ENCODE measurements at regions not wholly inside any gene's neighbourhood (a gene's known extent, or its start where the extent isn't known, plus 50 kb on each side); places are given as distances from the start of the nearest gene placed in this dataset.

GRCh38 chr2:107412209-107412904 is 414.3 kb upstream of the RGPD4 start:
- 72 to 89% methylated on average over 6 of the region's 6 CpGs for WGBS, 2 donors
- peak overlapping the region in 1 of 2 donors; percentile 33 for H3K27ac ChIP-seq (ENCODE audit: low read depth in 1 of 2, low read length in 1 of 2)
- no peak for ATAC-seq (ENCODE audit: insufficient read depth, low FRiP score)

DNA sequence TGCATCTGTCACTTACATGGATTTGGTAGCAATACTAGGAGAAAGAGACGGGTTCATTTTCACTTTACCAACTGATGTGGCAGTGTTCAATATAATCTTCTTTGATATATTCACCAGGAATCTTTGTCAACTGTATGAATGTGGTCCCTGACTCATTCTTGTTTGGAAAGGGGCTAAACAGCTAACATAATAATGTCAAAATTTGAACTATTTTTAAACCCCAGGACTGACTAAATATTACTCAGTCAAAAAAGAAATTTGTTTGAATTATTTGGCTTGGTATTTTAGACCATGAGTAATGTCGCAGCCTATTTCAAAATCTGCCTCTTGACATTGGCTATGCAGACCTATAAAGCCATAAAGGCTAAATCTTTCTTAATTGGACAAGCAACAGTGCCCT is 413.7 kb upstream of the RGPD4 start:
- WGBS, 2 donors = 72 to 82% methylated on average over 2 of the region's 2 CpGs
- no peak overlapping the region for H3K9ac ChIP-seq (ENCODE audit: insufficient read depth in 1 of 2, low read length in 2 of 2)
- peak overlapping the region in 1 of 2 donors; percentile 33 for H3K27ac ChIP-seq (ENCODE audit: low read depth in 1 of 2, low read length in 1 of 2)
- no peaks in the 10 kb centered on the region for H3K36me3 ChIP-seq (ENCODE audit: control insufficient read depth in 4 of 4, insufficient read depth in 4 of 4, low read length in 4 of 4)
- TF ChIP-seq CTCF (IDR thresholded peaks at IDR 0.05; ENCODE audit: control extremely low read depth, extremely low read depth) = no peak
- H3K27me3 ChIP-seq (ENCODE audit: control insufficient read depth in 3 of 3, insufficient read depth in 3 of 3, low read length in 2 of 3) = no peaks in the 10 kb centered on the region
- ATAC-seq (ENCODE audit: insufficient read depth, low FRiP score) = no peak
- peaks cover 0 to 5% (median 0%) of the 10 kb centered on the region in 5 donors for H3K4me1 ChIP-seq (ENCODE audit: control insufficient read depth in 5 of 5, insufficient read depth in 5 of 5, low read length in 5 of 5)
- H3K4me3 ChIP-seq = no peak overlapping the region
- H3K9me3 ChIP-seq (ENCODE audit: control insufficient read depth in 4 of 4, insufficient read depth in 3 of 4, low read length in 3 of 4) = no peaks in the 10 kb centered on the region
- no peak for DNase-seq

More at GRCh38 chr2:107412209-107412904, 414.3 kb upstream of the RGPD4 start:
- Histone ChIP-seq H3K36me3 (ENCODE audit: control insufficient read depth in 4 of 4, insufficient read depth in 4 of 4, low read length in 4 of 4) (no peaks in the 10 kb centered on the region), H3K4me3 (no peak overlapping the region), H3K9me3 (ENCODE audit: control insufficient read depth in 4 of 4, insufficient read depth in 3 of 4, low read length in 3 of 4) (no peaks in the 10 kb centered on the region), H3K4me1 (ENCODE audit: control insufficient read depth in 5 of 5, insufficient read depth in 5 of 5, low read length in 5 of 5) (peaks cover 0 to 5% (median 0%) of the 10 kb centered on the region in 5 donors), H3K9ac (ENCODE audit: insufficient read depth in 1 of 2, low read length in 2 of 2) (no peak overlapping the region), H3K27me3 (ENCODE audit: control insufficient read depth in 3 of 3, insufficient read depth in 3 of 3, low read length in 2 of 3) (no peaks in the 10 kb centered on the region)
- TF ChIP-seq CTCF (IDR thresholded peaks at IDR 0.05; ENCODE audit: control extremely low read depth, extremely low read depth) = no peak
- no peak for DNase-seq

DNA sequence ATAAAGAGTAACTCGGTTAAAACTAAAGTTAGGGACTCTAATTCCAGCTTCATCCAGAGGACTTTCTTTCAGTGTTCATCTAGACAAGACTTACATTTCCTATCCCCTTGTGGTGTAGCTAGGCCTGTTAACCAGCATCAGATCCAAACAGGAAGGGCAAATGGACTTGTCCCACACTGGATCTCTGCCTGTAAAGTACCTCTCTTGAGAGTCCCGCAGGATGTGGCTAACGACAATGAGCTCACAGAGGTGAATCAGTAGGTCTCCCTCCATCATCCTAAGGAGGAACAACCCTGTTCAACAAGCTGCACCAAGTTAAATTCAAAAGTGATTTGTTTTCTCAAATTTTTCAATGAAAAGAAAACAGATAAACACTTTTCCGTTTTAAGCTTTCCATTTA is 412.3 kb upstream of the RGPD4 start:
- Histone ChIP-seq H3K4me1 (ENCODE audit: control insufficient read depth in 5 of 5, insufficient read depth in 5 of 5, low read length in 5 of 5) (peaks cover 0 to 5% (median 0%) of the 10 kb centered on the region in 5 donors), H3K4me3 (no peak overlapping the region), H3K27ac (ENCODE audit: low read depth in 1 of 2, low read length in 1 of 2) (no peak overlapping the region), H3K36me3 (ENCODE audit: control insufficient read depth in 4 of 4, insufficient read depth in 4 of 4, low read length in 4 of 4) (no peaks in the 10 kb centered on the region), H3K27me3 (ENCODE audit: control insufficient read depth in 3 of 3, insufficient read depth in 3 of 3, low read length in 2 of 3) (no peaks in the 10 kb centered on the region), H3K9me3 (ENCODE audit: control insufficient read depth in 4 of 4, insufficient read depth in 3 of 4, low read length in 3 of 4) (no peaks in the 10 kb centered on the region), H3K9ac (ENCODE audit: insufficient read depth in 1 of 2, low read length in 2 of 2) (no peak overlapping the region)
- 82 to 86% methylated on average over 4 of the region's 4 CpGs for WGBS, 2 donors
- TF ChIP-seq CTCF (IDR thresholded peaks at IDR 0.05; ENCODE audit: control extremely low read depth, extremely low read depth) = no peak
- no peak for ATAC-seq (ENCODE audit: insufficient read depth, low FRiP score)
- no peak for DNase-seq

GRCh38 chr2:107418708-107419107 is 408.0 kb upstream of the RGPD4 start:
- Histone ChIP-seq H3K4me1 (ENCODE audit: control insufficient read depth in 5 of 5, insufficient read depth in 5 of 5, low read length in 5 of 5) (peaks cover 0 to 4% (median 0%) of the 10 kb centered on the region in 5 donors), H3K9me3 (ENCODE audit: control insufficient read depth in 4 of 4, insufficient read depth in 3 of 4, low read length in 3 of 4) (no peaks in the 10 kb centered on the region), H3K4me3 (no peak overlapping the region), H3K9ac (ENCODE audit: insufficient read depth in 1 of 2, low read length in 2 of 2) (no peak overlapping the region), H3K27me3 (ENCODE audit: control insufficient read depth in 3 of 3, insufficient read depth in 3 of 3, low read length in 2 of 3) (no peaks in the 10 kb centered on the region), H3K36me3 (ENCODE audit: control insufficient read depth in 4 of 4, insufficient read depth in 4 of 4, low read length in 4 of 4) (no peaks in the 10 kb centered on the region), H3K27ac (ENCODE audit: low read depth in 1 of 2, low read length in 1 of 2) (no peak overlapping the region)
- WGBS, 2 donors = 25 to 61% methylated on average over 3 of the region's 3 CpGs
- DNase-seq = peak in 1 of 3 donors; percentile 11
- TF ChIP-seq CTCF (IDR thresholded peaks at IDR 0.05; ENCODE audit: control extremely low read depth, extremely low read depth) = no peak
- ATAC-seq (ENCODE audit: insufficient read depth, low FRiP score) = no peak
